ENCODE measurements at regions not wholly inside any gene's neighbourhood (a gene's known extent, or its start where the extent isn't known, plus 50 kb on each side); places are given as distances from the start of the nearest gene placed in this dataset.

GRCh38 chr9:87434366-87434765 is 63.3 kb upstream of the DAPK1 start:
- TF ChIP-seq CTCF (IDR thresholded peaks at IDR 0.05) (no peak), EP300 (IDR thresholded peaks at IDR 0.05) (no peak), POLR2A (IDR thresholded peaks at IDR 0.05) (no peak)

All from stomach (tissue), 4 donors.